ENCODE measurements at regions not wholly inside any gene's neighbourhood (a gene's known extent, or its start where the extent isn't known, plus 50 kb on each side); places are given as distances from the start of the nearest gene placed in this dataset.

DNA sequence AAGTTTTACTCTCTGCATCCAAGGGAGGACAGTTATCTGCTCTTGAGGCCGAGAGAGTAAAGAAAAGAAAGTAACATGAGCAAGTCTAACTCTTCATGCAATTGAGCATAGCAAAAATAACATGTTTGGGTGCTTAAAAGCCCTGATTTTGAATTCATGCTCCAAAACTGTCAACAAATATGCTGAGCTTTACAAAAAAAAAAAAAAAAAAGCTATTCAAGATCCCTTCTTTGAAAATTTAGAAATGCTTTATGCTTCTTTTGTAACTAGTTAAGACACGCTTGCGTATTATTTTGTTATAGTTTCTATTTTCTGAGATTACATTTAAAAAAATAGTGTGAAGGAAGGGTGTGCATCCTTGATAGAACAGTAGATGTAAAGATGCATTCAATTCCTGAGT lies 1733.0 kb downstream of the MRPL39 start:
- CTCF ChIA-PET = no interaction called here
- no peaks in the 10 kb centered on the region for H3K4me1 ChIP-seq (ENCODE audit: control insufficient read depth, insufficient read depth, low read length)
- POLR2A ChIA-PET = no interaction called here

GRCh38 chr21:23861911-23862504 lies 1745.3 kb downstream of the MRPL39 start:
- Histone ChIP-seq H3K4me3 (ENCODE audit: low read depth, low read length) (no peak overlapping the region), H3K4me1 (ENCODE audit: control insufficient read depth, insufficient read depth, low read length) (no peaks in the 10 kb centered on the region)
- TF ChIP-seq, protein P1, sequence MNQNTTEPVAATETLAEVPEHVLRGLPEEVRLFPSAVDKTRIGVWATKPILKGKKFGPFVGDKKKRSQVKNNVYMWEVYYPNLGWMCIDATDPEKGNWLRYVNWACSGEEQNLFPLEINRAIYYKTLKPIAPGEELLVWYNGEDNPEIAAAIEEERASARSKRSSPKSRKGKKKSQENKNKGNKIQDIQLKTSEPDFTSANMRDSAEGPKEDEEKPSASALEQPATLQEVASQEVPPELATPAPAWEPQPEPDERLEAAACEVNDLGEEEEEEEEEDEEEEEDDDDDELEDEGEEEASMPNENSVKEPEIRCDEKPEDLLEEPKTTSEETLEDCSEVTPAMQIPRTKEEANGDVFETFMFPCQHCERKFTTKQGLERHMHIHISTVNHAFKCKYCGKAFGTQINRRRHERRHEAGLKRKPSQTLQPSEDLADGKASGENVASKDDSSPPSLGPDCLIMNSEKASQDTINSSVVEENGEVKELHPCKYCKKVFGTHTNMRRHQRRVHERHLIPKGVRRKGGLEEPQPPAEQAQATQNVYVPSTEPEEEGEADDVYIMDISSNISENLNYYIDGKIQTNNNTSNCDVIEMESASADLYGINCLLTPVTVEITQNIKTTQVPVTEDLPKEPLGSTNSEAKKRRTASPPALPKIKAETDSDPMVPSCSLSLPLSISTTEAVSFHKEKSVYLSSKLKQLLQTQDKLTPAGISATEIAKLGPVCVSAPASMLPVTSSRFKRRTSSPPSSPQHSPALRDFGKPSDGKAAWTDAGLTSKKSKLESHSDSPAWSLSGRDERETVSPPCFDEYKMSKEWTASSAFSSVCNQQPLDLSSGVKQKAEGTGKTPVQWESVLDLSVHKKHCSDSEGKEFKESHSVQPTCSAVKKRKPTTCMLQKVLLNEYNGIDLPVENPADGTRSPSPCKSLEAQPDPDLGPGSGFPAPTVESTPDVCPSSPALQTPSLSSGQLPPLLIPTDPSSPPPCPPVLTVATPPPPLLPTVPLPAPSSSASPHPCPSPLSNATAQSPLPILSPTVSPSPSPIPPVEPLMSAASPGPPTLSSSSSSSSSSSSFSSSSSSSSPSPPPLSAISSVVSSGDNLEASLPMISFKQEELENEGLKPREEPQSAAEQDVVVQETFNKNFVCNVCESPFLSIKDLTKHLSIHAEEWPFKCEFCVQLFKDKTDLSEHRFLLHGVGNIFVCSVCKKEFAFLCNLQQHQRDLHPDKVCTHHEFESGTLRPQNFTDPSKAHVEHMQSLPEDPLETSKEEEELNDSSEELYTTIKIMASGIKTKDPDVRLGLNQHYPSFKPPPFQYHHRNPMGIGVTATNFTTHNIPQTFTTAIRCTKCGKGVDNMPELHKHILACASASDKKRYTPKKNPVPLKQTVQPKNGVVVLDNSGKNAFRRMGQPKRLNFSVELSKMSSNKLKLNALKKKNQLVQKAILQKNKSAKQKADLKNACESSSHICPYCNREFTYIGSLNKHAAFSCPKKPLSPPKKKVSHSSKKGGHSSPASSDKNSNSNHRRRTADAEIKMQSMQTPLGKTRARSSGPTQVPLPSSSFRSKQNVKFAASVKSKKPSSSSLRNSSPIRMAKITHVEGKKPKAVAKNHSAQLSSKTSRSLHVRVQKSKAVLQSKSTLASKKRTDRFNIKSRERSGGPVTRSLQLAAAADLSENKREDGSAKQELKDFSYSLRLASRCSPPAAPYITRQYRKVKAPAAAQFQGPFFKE (tag by site-specific recombination; IDR thresholded peaks at IDR 0.05; ENCODE audit: borderline replicate concordance) = no peak
- no peak for TF ChIP-seq ZBTB8A (tag by site-specific recombination; IDR thresholded peaks at IDR 0.05)
- TF ChIP-seq, protein P2, sequence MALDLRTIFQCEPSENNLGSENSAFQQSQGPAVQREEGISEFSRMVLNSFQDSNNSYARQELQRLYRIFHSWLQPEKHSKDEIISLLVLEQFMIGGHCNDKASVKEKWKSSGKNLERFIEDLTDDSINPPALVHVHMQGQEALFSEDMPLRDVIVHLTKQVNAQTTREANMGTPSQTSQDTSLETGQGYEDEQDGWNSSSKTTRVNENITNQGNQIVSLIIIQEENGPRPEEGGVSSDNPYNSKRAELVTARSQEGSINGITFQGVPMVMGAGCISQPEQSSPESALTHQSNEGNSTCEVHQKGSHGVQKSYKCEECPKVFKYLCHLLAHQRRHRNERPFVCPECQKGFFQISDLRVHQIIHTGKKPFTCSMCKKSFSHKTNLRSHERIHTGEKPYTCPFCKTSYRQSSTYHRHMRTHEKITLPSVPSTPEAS (tag by site-specific recombination; IDR thresholded peaks at IDR 0.05) = no peak

More for the DNA sequence above, 1733.0 kb downstream of the MRPL39 start:
- TF ChIP-seq ZNF621 (tag by site-specific recombination; IDR thresholded peaks at IDR 0.05) = no peak
- no peak for TF ChIP-seq ZNF664 (tag by site-specific recombination; IDR thresholded peaks at IDR 0.05)
- TF ChIP-seq WT1 (tag by site-specific recombination; IDR thresholded peaks at IDR 0.05) = no peak
- no peak for TF ChIP-seq ZNF26 (tag by site-specific recombination; IDR thresholded peaks at IDR 0.05)
- TF ChIP-seq FEZF1 (tag by site-specific recombination; IDR thresholded peaks at IDR 0.05) = no peak
- no peak for TF ChIP-seq ZNF221 (tag by site-specific recombination; IDR thresholded peaks at IDR 0.05; ENCODE audit: borderline replicate concordance)
- no peak for TF ChIP-seq ZNF416 (tag by site-specific recombination; IDR thresholded peaks at IDR 0.05)
- TF ChIP-seq ZIC2 (tag by site-specific recombination; IDR thresholded peaks at IDR 0.05) = no peak
- TF ChIP-seq ZNF548 (tag by site-specific recombination; IDR thresholded peaks at IDR 0.05) = no peak
- TF ChIP-seq ZNF248 (tag by site-specific recombination; IDR thresholded peaks at IDR 0.05) = no peak
- no peak for TF ChIP-seq ZBTB6 (tag by site-specific recombination; IDR thresholded peaks at IDR 0.05)
- TF ChIP-seq, protein P3, sequence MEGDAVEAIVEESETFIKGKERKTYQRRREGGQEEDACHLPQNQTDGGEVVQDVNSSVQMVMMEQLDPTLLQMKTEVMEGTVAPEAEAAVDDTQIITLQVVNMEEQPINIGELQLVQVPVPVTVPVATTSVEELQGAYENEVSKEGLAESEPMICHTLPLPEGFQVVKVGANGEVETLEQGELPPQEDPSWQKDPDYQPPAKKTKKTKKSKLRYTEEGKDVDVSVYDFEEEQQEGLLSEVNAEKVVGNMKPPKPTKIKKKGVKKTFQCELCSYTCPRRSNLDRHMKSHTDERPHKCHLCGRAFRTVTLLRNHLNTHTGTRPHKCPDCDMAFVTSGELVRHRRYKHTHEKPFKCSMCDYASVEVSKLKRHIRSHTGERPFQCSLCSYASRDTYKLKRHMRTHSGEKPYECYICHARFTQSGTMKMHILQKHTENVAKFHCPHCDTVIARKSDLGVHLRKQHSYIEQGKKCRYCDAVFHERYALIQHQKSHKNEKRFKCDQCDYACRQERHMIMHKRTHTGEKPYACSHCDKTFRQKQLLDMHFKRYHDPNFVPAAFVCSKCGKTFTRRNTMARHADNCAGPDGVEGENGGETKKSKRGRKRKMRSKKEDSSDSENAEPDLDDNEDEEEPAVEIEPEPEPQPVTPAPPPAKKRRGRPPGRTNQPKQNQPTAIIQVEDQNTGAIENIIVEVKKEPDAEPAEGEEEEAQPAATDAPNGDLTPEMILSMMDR (tag by site-specific recombination; IDR thresholded peaks at IDR 0.05) = no peak
- TF ChIP-seq ZNF529 (tag by site-specific recombination; IDR thresholded peaks at IDR 0.05; ENCODE audit: insufficient replicate concordance) = no peak
- no peak for TF ChIP-seq ZNF274 (IDR thresholded peaks at IDR 0.05; ENCODE audit: low read length)
- no peak for TF ChIP-seq ZNF274 (tag by site-specific recombination; IDR thresholded peaks at IDR 0.05; ENCODE audit: borderline replicate concordance)
- no peak for TF ChIP-seq SALL2 (tag by site-specific recombination; IDR thresholded peaks at IDR 0.05; ENCODE audit: borderline replicate concordance)
- TF ChIP-seq ZNF558 (tag by site-specific recombination; IDR thresholded peaks at IDR 0.05) = no peak
- no peak for TF ChIP-seq ELK4 (IDR thresholded peaks at IDR 0.05; ENCODE audit: borderline replicate concordance, low read depth, low read length)
- TF ChIP-seq, protein P4, sequence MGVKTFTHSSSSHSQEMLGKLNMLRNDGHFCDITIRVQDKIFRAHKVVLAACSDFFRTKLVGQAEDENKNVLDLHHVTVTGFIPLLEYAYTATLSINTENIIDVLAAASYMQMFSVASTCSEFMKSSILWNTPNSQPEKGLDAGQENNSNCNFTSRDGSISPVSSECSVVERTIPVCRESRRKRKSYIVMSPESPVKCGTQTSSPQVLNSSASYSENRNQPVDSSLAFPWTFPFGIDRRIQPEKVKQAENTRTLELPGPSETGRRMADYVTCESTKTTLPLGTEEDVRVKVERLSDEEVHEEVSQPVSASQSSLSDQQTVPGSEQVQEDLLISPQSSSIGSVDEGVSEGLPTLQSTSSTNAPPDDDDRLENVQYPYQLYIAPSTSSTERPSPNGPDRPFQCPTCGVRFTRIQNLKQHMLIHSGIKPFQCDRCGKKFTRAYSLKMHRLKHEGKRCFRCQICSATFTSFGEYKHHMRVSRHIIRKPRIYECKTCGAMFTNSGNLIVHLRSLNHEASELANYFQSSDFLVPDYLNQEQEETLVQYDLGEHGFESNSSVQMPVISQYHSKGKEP (tag by site-specific recombination; IDR thresholded peaks at IDR 0.05) = no peak
- Histone ChIP-seq H3K36me3 (ENCODE audit: control insufficient read depth in 2 of 2, insufficient read depth in 1 of 2, low read length in 2 of 2) (no peaks in the 10 kb centered on the region), H3K27ac (ENCODE audit: extremely low read depth, low read depth, low read length) (no peak overlapping the region), H3K4me3 (ENCODE audit: low read depth, low read length) (no peak overlapping the region), H3K9me3 (ENCODE audit: control insufficient read depth, insufficient read depth, low read depth, low read length) (no peaks in the 10 kb centered on the region)

More at GRCh38 chr21:23861911-23862504, 1745.3 kb downstream of the MRPL39 start:
- ChIA-PET CTCF (no interaction called here), POLR2A (no interaction called here)
- no peaks in the 10 kb centered on the region for H3K36me3 ChIP-seq (ENCODE audit: control insufficient read depth in 2 of 2, insufficient read depth in 1 of 2, low read length in 2 of 2)
- H3K27ac ChIP-seq (ENCODE audit: extremely low read depth, low read depth, low read length) = no peak overlapping the region
- H3K9me3 ChIP-seq (ENCODE audit: control insufficient read depth, insufficient read depth, low read depth, low read length) = no peaks in the 10 kb centered on the region

All from HEK293 (cell line).